ENCODE measurements at regions not wholly inside any gene's neighbourhood (a gene's known extent, or its start where the extent isn't known, plus 50 kb on each side); places are given as distances from the start of the nearest gene placed in this dataset.
"Not testable (repeated sequence)": the region's sequence is repeated elsewhere in the genome, so short reads cannot be mapped to it uniquely, and the experiment has no call there.

- intact Hi-C loops (cut with DNase I): not testable (repeated sequence)
Observed at GRCh38 chr12:76971216-76971879, 92.5 kb upstream of the CSRP2 start.

GRCh38 chr12:76967181-76967885 lies 88.5 kb upstream of the CSRP2 start:
- H3K27ac ChIP-seq: no peak overlapping the region
- no peak overlapping the region for H3K4me3 ChIP-seq
- H3K36me3 ChIP-seq (ENCODE audit: insufficient read depth in 1 of 2, low read depth in 1 of 2): no peaks in the 10 kb centered on the region
- no peak for DNase-seq
- H3K27me3 ChIP-seq (ENCODE audit: insufficient read depth in 3 of 3, low read length in 2 of 3): no peaks in the 10 kb centered on the region
- ATAC-seq: no peak
- TF ChIP-seq, protein P1, sequence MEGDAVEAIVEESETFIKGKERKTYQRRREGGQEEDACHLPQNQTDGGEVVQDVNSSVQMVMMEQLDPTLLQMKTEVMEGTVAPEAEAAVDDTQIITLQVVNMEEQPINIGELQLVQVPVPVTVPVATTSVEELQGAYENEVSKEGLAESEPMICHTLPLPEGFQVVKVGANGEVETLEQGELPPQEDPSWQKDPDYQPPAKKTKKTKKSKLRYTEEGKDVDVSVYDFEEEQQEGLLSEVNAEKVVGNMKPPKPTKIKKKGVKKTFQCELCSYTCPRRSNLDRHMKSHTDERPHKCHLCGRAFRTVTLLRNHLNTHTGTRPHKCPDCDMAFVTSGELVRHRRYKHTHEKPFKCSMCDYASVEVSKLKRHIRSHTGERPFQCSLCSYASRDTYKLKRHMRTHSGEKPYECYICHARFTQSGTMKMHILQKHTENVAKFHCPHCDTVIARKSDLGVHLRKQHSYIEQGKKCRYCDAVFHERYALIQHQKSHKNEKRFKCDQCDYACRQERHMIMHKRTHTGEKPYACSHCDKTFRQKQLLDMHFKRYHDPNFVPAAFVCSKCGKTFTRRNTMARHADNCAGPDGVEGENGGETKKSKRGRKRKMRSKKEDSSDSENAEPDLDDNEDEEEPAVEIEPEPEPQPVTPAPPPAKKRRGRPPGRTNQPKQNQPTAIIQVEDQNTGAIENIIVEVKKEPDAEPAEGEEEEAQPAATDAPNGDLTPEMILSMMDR (IDR thresholded peaks at IDR 0.05): no peak
- H3K4me1 ChIP-seq: no peaks in the 10 kb centered on the region
- intact Hi-C loops (cut with DNase I): no loop called here
- WGBS, 3 donors: 26 to 37% (median 29%) methylated on average over 9 of the region's 9 CpGs
- no peaks in the 10 kb centered on the region for H3K9me3 ChIP-seq

More at GRCh38 chr12:76971216-76971879, 92.5 kb upstream of the CSRP2 start:
- H3K27me3 ChIP-seq (ENCODE audit: insufficient read depth in 3 of 3, low read length in 2 of 3); H3K4me1 ChIP-seq; H3K36me3 ChIP-seq (ENCODE audit: insufficient read depth in 1 of 2, low read depth in 1 of 2); H3K9me3 ChIP-seq; H3K27ac ChIP-seq; DNase-seq; H3K4me3 ChIP-seq; ATAC-seq: not testable (repeated sequence)
- WGBS, 3 donors: 88 to 90% (median 90%) methylated on average over 7 of the region's 7 CpGs

GRCh38 chr12:76964784-76965571 lies 86.2 kb upstream of the CSRP2 start:
- Histone ChIP-seq H3K36me3 (ENCODE audit: insufficient read depth in 1 of 2, low read depth in 1 of 2) (no peaks in the 10 kb centered on the region), H3K9me3 (no peaks in the 10 kb centered on the region), H3K4me1 (no peaks in the 10 kb centered on the region), H3K27me3 (ENCODE audit: insufficient read depth in 3 of 3, low read length in 2 of 3) (no peaks in the 10 kb centered on the region), H3K27ac (no peak overlapping the region), H3K4me3 (no peak overlapping the region)
- intact Hi-C loops (cut with DNase I): no loop called here
- DNase-seq: no peak
- 91 to 94% (median 92%) methylated on average over 6 of the region's 6 CpGs for WGBS, 3 donors
- ATAC-seq: no peak
- TF ChIP-seq, protein P1 (IDR thresholded peaks at IDR 0.05): no peak

DNA sequence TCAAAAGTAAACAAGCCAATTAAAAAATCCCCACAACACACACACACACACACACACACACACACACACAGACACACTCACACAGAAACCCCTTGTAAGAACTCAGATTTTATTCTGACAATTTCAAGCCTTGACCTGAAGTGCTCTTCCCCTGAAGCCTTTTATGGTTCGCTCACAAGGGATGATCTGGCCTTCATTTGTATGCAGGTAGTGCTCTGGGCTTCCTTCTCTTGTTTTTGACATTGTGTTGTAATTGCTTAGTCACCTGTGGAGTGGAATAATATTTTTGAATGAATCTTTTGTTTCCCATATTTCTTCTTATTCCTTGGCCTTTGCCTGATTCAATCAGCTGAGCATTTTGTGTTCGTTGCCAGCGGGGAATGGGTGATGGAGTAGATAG lies 83.3 kb upstream of the CSRP2 start:
- H3K4me3 ChIP-seq: no peak overlapping the region
- H3K36me3 ChIP-seq (ENCODE audit: insufficient read depth in 1 of 2, low read depth in 1 of 2): no peaks in the 10 kb centered on the region
- no peaks in the 10 kb centered on the region for H3K27me3 ChIP-seq (ENCODE audit: insufficient read depth in 3 of 3, low read length in 2 of 3)
- no peak for ATAC-seq
- intact Hi-C loops (cut with DNase I): no loop called here
- TF ChIP-seq, protein P1 (IDR thresholded peaks at IDR 0.05): no peak
- 88 to 91% (median 90%) methylated on average over 3 of the region's 3 CpGs for WGBS, 3 donors
- no peaks in the 10 kb centered on the region for H3K9me3 ChIP-seq
- no peaks in the 10 kb centered on the region for H3K4me1 ChIP-seq
- DNase-seq: no peak
- H3K27ac ChIP-seq: no peak overlapping the region

DNA sequence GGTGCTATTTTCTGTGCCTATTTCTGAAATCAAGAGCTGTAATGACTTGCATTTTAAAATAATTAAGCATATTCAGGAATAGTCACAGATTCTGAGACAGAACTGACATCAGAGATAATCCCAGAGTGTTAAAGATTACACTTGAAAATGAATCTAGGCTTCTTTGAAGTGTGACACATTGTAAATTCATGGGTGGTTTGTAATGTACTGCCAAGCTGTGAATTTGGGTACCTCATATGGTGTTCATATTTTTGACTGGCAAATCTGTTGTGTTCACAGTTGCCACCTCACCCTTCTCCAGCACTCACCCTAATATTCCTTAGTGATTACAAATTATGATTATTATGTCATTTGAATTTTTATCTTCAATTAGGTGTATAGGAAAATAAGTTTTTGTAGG lies 78.5 kb upstream of the CSRP2 start:
- Histone ChIP-seq H3K27ac (no peak overlapping the region), H3K4me3 (no peak overlapping the region), H3K36me3 (ENCODE audit: insufficient read depth in 1 of 2, low read depth in 1 of 2) (no peaks in the 10 kb centered on the region), H3K9me3 (no peaks in the 10 kb centered on the region), H3K4me1 (no peaks in the 10 kb centered on the region), H3K27me3 (ENCODE audit: insufficient read depth in 3 of 3, low read length in 2 of 3) (no peaks in the 10 kb centered on the region)
- intact Hi-C loops (cut with DNase I): loop anchor here in 1 of 2 donors (5.0 kb wide), 1 partner anchor 1675 kb away; no protein-coding TSS in a partner anchor
- no peak for ATAC-seq
- TF ChIP-seq, protein P1 (IDR thresholded peaks at IDR 0.05): no peak
- no peak for DNase-seq

Data from psoas muscle (tissue), 7 donors.